RWPE2 (cell line): ENCODE measurements at regions not wholly inside any gene's neighbourhood (a gene's known extent, or its start where the extent isn't known, plus 50 kb on each side); places are given as distances from the start of the nearest gene placed in this dataset.

ENCODE experiments used
- ATAC-seq: fragments of 200-7000 bp; cut with Tn5 transposase; 3 replicates; pipeline ENCODE4 v1.9.1; 2021; ENCODE audit warnings: low read depth
- DNase-seq: peaks from one replicate; pipeline ENCODE4 v3.0.0-alpha.2; 2020; ENCODE audit warnings: low spot score
- H3K27ac ChIP-seq: fragments of 450-650 bp; 2 replicates; pipeline ENCODE4 v1.5.1; 2017; ENCODE audit warnings: mild to moderate bottlenecking; ENCODE audit not compliant: poor library complexity, severe bottlenecking
- H3K27me3 ChIP-seq: fragments of 250-450 bp; sonication (Bioruptor Pico); 2 replicates; pipeline ENCODE4 v1.5.1; 2021; ENCODE audit warnings: mild to moderate bottlenecking, moderate library complexity; ENCODE audit not compliant: insufficient read depth, poor library complexity, severe bottlenecking
- H3K36me3 ChIP-seq: fragments of 250-450 bp; sonication (Bioruptor Pico); 2 replicates; pipeline ENCODE4 v1.5.1; 2020; ENCODE audit warnings: low read depth, mild to moderate bottlenecking, moderate library complexity
- H3K4me1 ChIP-seq: fragments of 250-450 bp; sonication (Bioruptor Pico); 2 replicates; pipeline ENCODE4 v1.5.1; 2021; ENCODE audit warnings: mild to moderate bottlenecking, moderate library complexity; ENCODE audit not compliant: insufficient read depth, poor library complexity, severe bottlenecking
- H3K4me3 ChIP-seq: fragments of 250-450 bp; sonication (Bioruptor Pico); 2 replicates; pipeline ENCODE4 v1.5.1; 2021; ENCODE audit warnings: mild to moderate bottlenecking, moderate library complexity; ENCODE audit not compliant: severe bottlenecking
- H3K9me3 ChIP-seq: fragments of 250-450 bp; sonication (Bioruptor Pico); 2 replicates; pipeline ENCODE4 v1.5.1; 2021; ENCODE audit warnings: mild to moderate bottlenecking, moderate library complexity; ENCODE audit not compliant: severe bottlenecking
- TF ChIP-seq, protein P1 (sequence below): fragments of 450-650 bp; IDR thresholded peaks from one replicate; pipeline ENCODE4 v1.5.1; 2017; ENCODE audit warnings: mild to moderate bottlenecking, moderate library complexity; ENCODE audit not compliant: poor library complexity, severe bottlenecking

- H3K27ac ChIP-seq = no peak overlapping the region
- H3K36me3 ChIP-seq = no peaks in the 10 kb centered on the region
- no peaks in the 10 kb centered on the region for H3K9me3 ChIP-seq
- H3K4me3 ChIP-seq = no peak overlapping the region
- H3K4me1 ChIP-seq = no peaks in the 10 kb centered on the region
- H3K27me3 ChIP-seq = no peaks in the 10 kb centered on the region
- TF ChIP-seq, protein P1, sequence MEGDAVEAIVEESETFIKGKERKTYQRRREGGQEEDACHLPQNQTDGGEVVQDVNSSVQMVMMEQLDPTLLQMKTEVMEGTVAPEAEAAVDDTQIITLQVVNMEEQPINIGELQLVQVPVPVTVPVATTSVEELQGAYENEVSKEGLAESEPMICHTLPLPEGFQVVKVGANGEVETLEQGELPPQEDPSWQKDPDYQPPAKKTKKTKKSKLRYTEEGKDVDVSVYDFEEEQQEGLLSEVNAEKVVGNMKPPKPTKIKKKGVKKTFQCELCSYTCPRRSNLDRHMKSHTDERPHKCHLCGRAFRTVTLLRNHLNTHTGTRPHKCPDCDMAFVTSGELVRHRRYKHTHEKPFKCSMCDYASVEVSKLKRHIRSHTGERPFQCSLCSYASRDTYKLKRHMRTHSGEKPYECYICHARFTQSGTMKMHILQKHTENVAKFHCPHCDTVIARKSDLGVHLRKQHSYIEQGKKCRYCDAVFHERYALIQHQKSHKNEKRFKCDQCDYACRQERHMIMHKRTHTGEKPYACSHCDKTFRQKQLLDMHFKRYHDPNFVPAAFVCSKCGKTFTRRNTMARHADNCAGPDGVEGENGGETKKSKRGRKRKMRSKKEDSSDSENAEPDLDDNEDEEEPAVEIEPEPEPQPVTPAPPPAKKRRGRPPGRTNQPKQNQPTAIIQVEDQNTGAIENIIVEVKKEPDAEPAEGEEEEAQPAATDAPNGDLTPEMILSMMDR = no peak
- DNase-seq (no peak), ATAC-seq (no peak)
Measured at GRCh38 chr3:22661121-22661700, 541.9 kb upstream of the UBE2E2 start.

DNA sequence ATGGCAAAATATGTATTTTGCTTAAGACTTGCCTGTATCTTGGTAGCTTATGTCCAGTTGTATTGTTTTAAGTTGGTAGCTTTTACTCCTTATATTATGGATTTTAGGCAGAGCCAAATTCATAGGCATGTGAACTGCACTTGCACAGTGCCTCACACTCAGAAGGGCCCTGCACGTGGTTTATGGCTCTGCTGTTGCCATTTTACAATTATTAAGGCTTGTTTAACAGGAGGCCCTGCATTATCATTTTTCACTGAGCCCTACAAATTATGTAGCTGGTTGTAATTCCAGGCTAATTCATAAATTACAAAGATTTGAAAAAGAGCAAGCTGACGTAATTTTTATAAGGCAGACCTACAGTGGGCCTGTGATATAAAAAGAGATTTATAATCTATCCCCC is 537.6 kb upstream of the UBE2E2 start:
- Histone ChIP-seq H3K4me3 (no peak overlapping the region), H3K36me3 (no peaks in the 10 kb centered on the region), H3K27ac (no peak overlapping the region), H3K27me3 (no peaks in the 10 kb centered on the region), H3K9me3 (no peaks in the 10 kb centered on the region), H3K4me1 (no peaks in the 10 kb centered on the region)
- DNase-seq (no peak), ATAC-seq (no peak)
- TF ChIP-seq, protein P1 = no peak

DNA sequence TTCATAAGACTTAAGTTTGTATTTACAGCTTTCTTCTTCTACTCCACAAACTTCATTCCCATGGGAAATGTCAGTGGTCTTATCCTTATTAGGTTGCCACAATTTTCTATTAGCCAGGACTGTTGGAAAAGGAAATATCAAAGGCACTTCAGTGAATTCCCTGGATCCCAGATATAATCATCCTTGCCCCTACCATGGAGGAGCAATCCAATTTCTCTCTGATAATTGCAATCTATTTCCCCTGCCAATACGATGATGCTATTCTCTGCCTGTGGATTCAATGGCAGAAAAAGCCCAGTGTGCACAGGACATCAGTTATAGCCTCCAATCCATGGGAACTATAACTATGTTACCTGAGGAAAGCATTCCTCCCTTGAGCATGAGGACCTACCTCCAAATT is 536.4 kb upstream of the UBE2E2 start:
- Histone ChIP-seq H3K4me1 (no peaks in the 10 kb centered on the region), H3K36me3 (no peaks in the 10 kb centered on the region), H3K4me3 (no peak overlapping the region), H3K27me3 (no peaks in the 10 kb centered on the region), H3K27ac (no peak overlapping the region), H3K9me3 (no peaks in the 10 kb centered on the region)
- DNase-seq (no peak), ATAC-seq (no peak)
- TF ChIP-seq, protein P1 = no peak

- H3K36me3 ChIP-seq = no peaks in the 10 kb centered on the region
- no peaks in the 10 kb centered on the region for H3K9me3 ChIP-seq
- TF ChIP-seq, protein P1 = no peak
- H3K27me3 ChIP-seq = no peaks in the 10 kb centered on the region
- ATAC-seq = no peak
- no peaks in the 10 kb centered on the region for H3K4me1 ChIP-seq
- no peak overlapping the region for H3K4me3 ChIP-seq
- DNase-seq = no peak
- no peak overlapping the region for H3K27ac ChIP-seq
Measured at GRCh38 chr3:22671848-22672247, 531.3 kb upstream of the UBE2E2 start.

- no peaks in the 10 kb centered on the region for H3K27me3 ChIP-seq
- no peak overlapping the region for H3K27ac ChIP-seq
- no peak for ATAC-seq
- TF ChIP-seq, protein P1 = no peak
- H3K4me1 ChIP-seq = no peaks in the 10 kb centered on the region
- no peaks in the 10 kb centered on the region for H3K36me3 ChIP-seq
- no peaks in the 10 kb centered on the region for H3K9me3 ChIP-seq
- no peak overlapping the region for H3K4me3 ChIP-seq
- no peak for DNase-seq
Measured at GRCh38 chr3:22684739-22685138, 518.4 kb upstream of the UBE2E2 start.
